GM23338 (cell line): ENCODE measurements at regions not wholly inside any gene's neighbourhood (a gene's known extent, or its start where the extent isn't known, plus 50 kb on each side); places are given as distances from the start of the nearest gene placed in this dataset.

Experiments used
- ATAC-seq: fragments of 200-7000 bp; cut with Tn5 transposase; 3 replicates; pipeline ENCODE4 v1.9.1; 2020
- DNase-seq: peaks from one replicate; pipeline ENCODE4 v3.0.0-alpha.2; 2015; ENCODE audit warnings: low spot score
- H2AFZ ChIP-seq: fragments of 200-600 bp; sonication (generic); 2 replicates; pipeline ENCODE4 v1.8.0; 2016; ENCODE audit warnings: antibody characterized with exemption, mild to moderate bottlenecking, moderate library complexity
- H3F3A ChIP-seq: fragments of 200-600 bp; sonication (generic); replicated peaks from 2 replicates; pipeline ENCODE4 v1.8.0; 2017; ENCODE audit warnings: antibody characterized with exemption, mixed run types, low read depth
- H3K27ac ChIP-seq: fragments of 200-600 bp; sonication (generic); 2 replicates; pipeline ENCODE4 v1.6.1; 2016; ENCODE audit warnings: low read depth
- H3K27me3 ChIP-seq: fragments of 200-600 bp; sonication (generic); 2 replicates; pipeline ENCODE4 v1.8.0; 2016; ENCODE audit warnings: mild to moderate bottlenecking, mixed run types, moderate library complexity; ENCODE audit not compliant: insufficient read depth
- H3K36me3 ChIP-seq: fragments of 200-600 bp; sonication (generic); 2 replicates; pipeline ENCODE4 v1.8.0; 2016; ENCODE audit warnings: mild to moderate bottlenecking; ENCODE audit not compliant: insufficient read depth
- H3K4me1 ChIP-seq: fragments of 200-600 bp; sonication (generic); 2 replicates; pipeline ENCODE4 v1.8.0; 2016; ENCODE audit warnings: mild to moderate bottlenecking, moderate library complexity; ENCODE audit not compliant: insufficient read depth
- H3K4me2 ChIP-seq: fragments of 200-600 bp; sonication (generic); 2 replicates; pipeline ENCODE4 v1.7.1; 2017; ENCODE audit warnings: mixed run types
- H3K4me3 ChIP-seq: fragments of 200-600 bp; sonication (generic); 2 replicates; pipeline ENCODE4 v1.6.1; 2016; ENCODE audit warnings: mixed run types
- H3K79me2 ChIP-seq: fragments of 200-600 bp; sonication (generic); replicated peaks from 2 replicates; pipeline ENCODE4 v1.8.0; 2017; ENCODE audit warnings: mild to moderate bottlenecking; ENCODE audit not compliant: insufficient read depth
- H3K9me2 ChIP-seq: fragments of 200-600 bp; sonication (generic); 2 replicates; pipeline ENCODE4 v1.8.0; 2017; ENCODE audit not compliant: insufficient read depth
- H4K20me1 ChIP-seq: fragments of 200-600 bp; sonication (generic); replicated peaks from 2 replicates; pipeline ENCODE4 v1.8.0; 2017; ENCODE audit warnings: mild to moderate bottlenecking; ENCODE audit not compliant: insufficient read depth
- H3K27ac Mint-ChIP-seq: 2 replicates; pipeline ENCODE4 v1.8.0; 2020; ENCODE audit warnings: inconsistent platforms, mild to moderate bottlenecking, moderate library complexity, mixed read lengths
- H3K27me3 Mint-ChIP-seq: 3 replicates; pipeline ENCODE4 v1.8.0; 2022; ENCODE audit warnings: low read depth, mild to moderate bottlenecking, moderate library complexity, mixed read lengths, inconsistent platforms; ENCODE audit not compliant: insufficient read depth, poor library complexity
- H3K36me3 Mint-ChIP-seq: 3 replicates; pipeline ENCODE4 v1.8.0; 2021; ENCODE audit warnings: low read depth, mild to moderate bottlenecking, inconsistent platforms, moderate library complexity, mixed read lengths
- H3K4me1 Mint-ChIP-seq: 3 replicates; pipeline ENCODE4 v1.8.0; 2020; ENCODE audit warnings: mild to moderate bottlenecking, inconsistent platforms, mixed read lengths
- H3K4me3 Mint-ChIP-seq: 3 replicates; pipeline ENCODE4 v1.8.0; 2021; ENCODE audit warnings: moderate library complexity, mild to moderate bottlenecking, inconsistent platforms, mixed read lengths
- H3K9me3 Mint-ChIP-seq: 3 replicates; pipeline ENCODE4 v1.8.0; 2020; ENCODE audit warnings: moderate library complexity, mild to moderate bottlenecking, inconsistent platforms, mixed read lengths
- CTCF ChIP-seq, 2 experiments: fragments of 200-600 bp in 1 of 2; sonication (generic) in 1 of 2; conservative IDR thresholded peaks; 2 replicates each; pipeline versions ENCODE4 v1.5.1 to v1.6.1; 2016 to 2017; ENCODE audit warnings: antibody characterized with exemption in 2 of 2, low read depth in 2 of 2, mild to moderate bottlenecking in 2 of 2, moderate library complexity in 1 of 2
- EZH2phosphoT487 ChIP-seq: fragments of 200-600 bp; sonication (generic); IDR thresholded peaks from one replicate; pipeline ENCODE4 v1.8.1; 2018; ENCODE audit warnings: antibody characterized with exemption; ENCODE audit not compliant: unreplicated experiment
- STAT1 ChIP-seq: IDR thresholded peaks from one replicate; pipeline ENCODE4 v1.6.1; 2016; ENCODE audit warnings: antibody characterized with exemption; ENCODE audit not compliant: unreplicated experiment
- ZNF462 ChIP-seq: fragments of 250-450 bp; sonication (Bioruptor Pico); IDR thresholded peaks from 2 replicates; pipeline ENCODE4 v1.5.0; 2020; ENCODE audit warnings: mild to moderate bottlenecking, moderate library complexity

GRCh38 chr14:48107646-48108045 is 432.2 kb upstream of the MDGA2 start:
- no peaks in the 10 kb centered on the region for H3K27me3 ChIP-seq
- no peak overlapping the region for H3K27ac Mint-ChIP-seq

More at GRCh38 chr14:48107646-48108045, 432.2 kb upstream of the MDGA2 start:
- Mint-ChIP-seq H3K36me3 (no peaks in the 10 kb centered on the region), H3K27me3 (no peaks in the 10 kb centered on the region), H3K4me3 (no peak overlapping the region), H3K4me1 (no peaks in the 10 kb centered on the region), H3K9me3 (no peaks in the 10 kb centered on the region)
- ATAC-seq (no peak), DNase-seq (no peak)
- no peak overlapping the region for H3K4me3 ChIP-seq
- no peaks in the 10 kb centered on the region for H3K9me2 ChIP-seq
- no peak for TF ChIP-seq ZNF462 (CRISPR knock-in tag)
- no peak for TF ChIP-seq EZH2phosphoT487
- TF ChIP-seq STAT1, result no peak
- no peak for TF ChIP-seq CTCF (conservative IDR thresholded peaks at IDR 0.05; ENCODE audit: low read depth in 2 of 2)
- H2AFZ ChIP-seq, result no peak overlapping the region
- no peak overlapping the region for H3K27ac ChIP-seq
- no peaks in the 10 kb centered on the region for H3F3A ChIP-seq
- H4K20me1 ChIP-seq, result no peaks in the 10 kb centered on the region
- H3K79me2 ChIP-seq, result no peaks in the 10 kb centered on the region
- H3K4me2 ChIP-seq, result no peak overlapping the region
- H3K36me3 ChIP-seq, result no peaks in the 10 kb centered on the region
- no peaks in the 10 kb centered on the region for H3K4me1 ChIP-seq
